GM18499 (cell line): ENCODE measurements at regions not wholly inside any gene's neighbourhood (a gene's known extent, or its start where the extent isn't known, plus 50 kb on each side); places are given as distances from the start of the nearest gene placed in this dataset.
"Not testable (repeated sequence)": the region's sequence is repeated elsewhere in the genome, so short reads cannot be mapped to it uniquely, and the experiment has no call there.

Experiments used
- ATAC-seq: cut with Tn5 transposase; IDR thresholded peaks from one replicate; pipeline ENCODE4 v1.9.1; 2021; ENCODE audit warnings: moderate number of reproducible peaks; ENCODE audit not compliant: insufficient read depth, unreplicated experiment

GRCh38 chr4:31234901-31235300 lies 514.7 kb downstream of the PCDH7 start:
- ATAC-seq: no peak

- ATAC-seq: no peak
Measured at GRCh38 chr4:31236020-31236638, 516.0 kb downstream of the PCDH7 start.

GRCh38 chr4:31236639-31237173 lies 516.5 kb downstream of the PCDH7 start:
- no peak for ATAC-seq

- no peak for ATAC-seq
Measured at GRCh38 chr4:31237233-31237632, 517.1 kb downstream of the PCDH7 start.

- ATAC-seq: no peak
Measured at GRCh38 chr4:31239886-31240285, 519.7 kb downstream of the PCDH7 start.

GRCh38 chr4:31241504-31242106 lies 521.4 kb downstream of the PCDH7 start:
- ATAC-seq: no peak

GRCh38 chr4:31246856-31247255 lies 526.7 kb downstream of the PCDH7 start:
- ATAC-seq: no peak

GRCh38 chr4:31259119-31259518 lies 539.0 kb downstream of the PCDH7 start:
- ATAC-seq: no peak

- no peak for ATAC-seq
Measured at GRCh38 chr4:31261632-31262031, 541.5 kb downstream of the PCDH7 start.

GRCh38 chr4:31266094-31266493 lies 545.9 kb downstream of the PCDH7 start:
- not testable (repeated sequence) for ATAC-seq

- ATAC-seq: no peak
Measured at GRCh38 chr4:31272331-31273061, 552.3 kb downstream of the PCDH7 start.

- no peak for ATAC-seq
Measured at GRCh38 chr4:31275906-31276305, 555.7 kb downstream of the PCDH7 start.

- no peak for ATAC-seq
Measured at GRCh38 chr4:31283679-31284078, 563.5 kb downstream of the PCDH7 start.

GRCh38 chr4:31290836-31291235 lies 570.7 kb downstream of the PCDH7 start:
- peak; percentile 34 for ATAC-seq

GRCh38 chr4:31291238-31291637 lies 571.1 kb downstream of the PCDH7 start:
- ATAC-seq: peak; percentile 62

- no peak for ATAC-seq
Measured at GRCh38 chr4:31294655-31295480, 574.7 kb downstream of the PCDH7 start.

GRCh38 chr4:31298737-31299136 lies 578.6 kb downstream of the PCDH7 start:
- ATAC-seq: no peak

- ATAC-seq: no peak
Measured at GRCh38 chr4:31307029-31307428, 586.9 kb downstream of the PCDH7 start.

GRCh38 chr4:31324814-31325213 lies 604.6 kb downstream of the PCDH7 start:
- ATAC-seq: no peak

GRCh38 chr4:31325300-31325699 lies 605.1 kb downstream of the PCDH7 start:
- ATAC-seq: no peak

- no peak for ATAC-seq
Measured at GRCh38 chr4:31327031-31327430, 606.9 kb downstream of the PCDH7 start.
